ENCODE measurements at regions not wholly inside any gene's neighbourhood (a gene's known extent, or its start where the extent isn't known, plus 50 kb on each side); places are given as distances from the start of the nearest gene placed in this dataset.

DNA sequence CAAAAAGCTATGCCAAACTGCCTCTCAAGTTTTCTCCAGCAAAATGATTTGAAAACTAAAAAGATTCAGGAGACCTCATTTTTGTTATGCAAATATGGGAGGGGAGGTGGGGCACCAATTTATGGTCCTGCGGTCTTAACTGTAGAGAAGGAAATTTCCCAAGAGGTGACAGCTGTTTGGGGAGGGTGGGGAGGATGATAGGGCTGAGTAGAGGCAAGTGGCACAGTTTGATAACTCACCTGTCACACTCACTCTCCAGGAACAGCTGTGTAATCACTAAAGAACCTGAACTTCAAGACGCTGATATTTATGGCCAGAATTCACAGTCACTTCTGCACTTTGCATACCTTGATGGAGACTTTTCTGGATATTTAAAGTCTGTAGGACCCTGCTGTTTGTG is 232.9 kb upstream of the STARD13 start:
- no peak for DNase-seq (ENCODE audit: low spot score)

DNA sequence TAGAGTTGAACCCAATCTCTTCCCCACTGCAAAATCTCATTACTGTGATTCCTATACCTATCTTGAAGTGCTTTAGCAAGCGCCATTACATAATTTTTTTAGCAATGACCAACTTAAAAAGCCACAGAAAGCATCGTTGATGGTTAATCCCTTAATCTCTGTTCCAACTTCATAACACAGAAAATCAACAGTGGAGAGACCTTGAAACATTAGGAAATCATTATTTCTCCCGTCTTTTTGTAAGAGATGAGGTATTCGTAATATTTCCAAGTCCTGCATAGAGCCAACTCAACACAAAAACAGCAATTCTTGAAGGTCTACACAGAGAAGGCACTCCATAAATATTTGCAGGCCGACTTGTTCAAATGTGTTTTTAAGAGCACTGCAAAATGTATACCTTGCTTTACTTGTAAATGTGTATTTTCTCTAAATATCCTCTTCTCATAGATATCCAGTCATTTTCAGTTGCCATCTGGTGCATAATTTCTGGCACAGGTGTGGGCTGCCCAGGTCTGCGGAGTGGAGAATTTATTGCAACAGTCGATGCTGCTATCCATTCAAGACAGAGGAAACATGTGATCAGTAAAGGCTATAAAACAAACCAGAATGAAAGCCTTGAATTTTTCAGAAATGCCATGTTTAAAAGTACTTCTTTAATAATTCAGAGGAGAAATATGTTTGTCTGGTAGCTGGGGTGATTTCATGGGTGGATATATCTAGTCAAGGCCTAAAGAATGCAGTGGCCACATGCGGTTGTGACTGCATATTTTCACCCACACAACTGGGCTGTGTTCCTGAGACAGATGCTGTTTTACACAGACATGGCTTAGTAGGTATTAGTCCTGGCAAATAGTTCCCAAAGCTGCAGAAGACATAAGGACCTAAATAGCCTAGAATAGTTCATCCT is 234.3 kb upstream of the STARD13 start:
- DNase-seq (ENCODE audit: low spot score) = no peak

DNA sequence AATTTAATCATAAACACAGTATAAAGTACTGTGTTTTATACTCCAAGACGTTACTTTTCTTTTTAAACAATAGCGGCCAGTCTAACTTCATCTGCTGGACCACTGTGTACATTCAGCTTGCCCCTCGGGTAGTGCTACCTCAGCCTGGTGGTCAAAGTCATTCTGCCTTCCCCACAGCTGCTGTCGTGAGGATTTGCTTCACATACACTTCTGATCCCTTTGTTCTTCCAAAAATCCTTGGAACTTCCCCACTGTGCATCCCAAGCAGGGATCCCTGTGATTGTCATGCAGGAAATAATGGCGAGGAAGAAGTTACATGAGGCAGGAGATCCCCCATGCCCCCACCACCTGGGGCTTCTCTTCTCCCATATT is 234.9 kb upstream of the STARD13 start:
- DNase-seq (ENCODE audit: low spot score) = no peak

DNA sequence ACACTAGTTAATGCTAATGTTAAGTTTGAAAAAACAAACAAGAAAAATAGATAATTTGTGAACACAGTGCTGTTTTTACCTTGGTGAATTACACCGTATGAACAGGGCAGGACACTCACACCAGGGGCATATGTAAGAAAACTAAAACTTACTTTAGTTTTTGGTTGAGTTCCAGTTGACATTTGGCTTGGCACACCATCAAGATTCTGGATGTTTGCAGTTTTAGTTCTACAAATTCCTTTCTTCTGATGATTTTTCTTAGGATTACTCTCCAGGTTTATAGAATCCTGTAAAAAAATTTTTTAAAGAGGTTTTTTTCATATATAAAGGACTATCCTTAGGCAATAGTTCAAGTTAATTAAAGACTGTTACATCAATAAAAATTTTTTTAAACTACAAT is 238.5 kb upstream of the STARD13 start:
- DNase-seq (ENCODE audit: low spot score) = no peak

DNA sequence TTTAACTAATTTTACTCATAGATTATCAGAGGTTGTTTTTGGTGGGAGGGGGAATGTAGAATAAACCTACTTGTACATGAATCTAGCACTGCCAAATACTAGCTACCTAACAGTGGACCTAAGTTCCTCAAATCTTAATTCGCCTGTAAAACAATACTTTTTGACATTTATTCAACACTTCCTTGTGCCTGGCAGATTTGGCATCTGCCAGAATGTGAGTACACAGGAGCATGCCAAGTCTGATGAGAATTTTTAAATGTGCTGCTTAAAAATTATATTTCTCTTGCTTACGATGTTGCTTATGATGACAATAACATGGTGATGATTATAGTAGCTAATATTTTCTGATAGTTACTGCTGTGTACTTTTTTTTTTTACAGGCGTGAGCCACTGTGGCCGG is 240.2 kb upstream of the STARD13 start:
- no peak for DNase-seq (ENCODE audit: low spot score)

DNA sequence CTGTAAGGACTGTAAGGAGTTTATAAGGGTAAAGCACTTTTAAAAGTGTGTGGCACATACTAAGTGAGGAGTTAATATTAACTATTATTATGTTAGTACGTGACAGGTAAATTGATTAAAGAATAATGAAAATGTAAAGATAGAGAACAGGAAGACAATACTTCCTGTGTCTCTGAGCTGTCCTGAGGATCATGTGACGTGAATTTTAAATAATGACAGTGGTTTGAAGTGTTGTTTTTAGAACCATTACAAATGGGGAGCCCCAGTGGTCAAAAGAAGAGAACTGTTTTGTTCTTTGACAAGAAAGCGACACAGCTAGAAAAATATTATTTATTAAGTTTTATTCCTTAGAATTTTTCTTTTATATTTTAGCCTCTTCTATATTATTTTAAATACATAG is 241.2 kb upstream of the STARD13 start:
- no peak for DNase-seq (ENCODE audit: low spot score)

DNA sequence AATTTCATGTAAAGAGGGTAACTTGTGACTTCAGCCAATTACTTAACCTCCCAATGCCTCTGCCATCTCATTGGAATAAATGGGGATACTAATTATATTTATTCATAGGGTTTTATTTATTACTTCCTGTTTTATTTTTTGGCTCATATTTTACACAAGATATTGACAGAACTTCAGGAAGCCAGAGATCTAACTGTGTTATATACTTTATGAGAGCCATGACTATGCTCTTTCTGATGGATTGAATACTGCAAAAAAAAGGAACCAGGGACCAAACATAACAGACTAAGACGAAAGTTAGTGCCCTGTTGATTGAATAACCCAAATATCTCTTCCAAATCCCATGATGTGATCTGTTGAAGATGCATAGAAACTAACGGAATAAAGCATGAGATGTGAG is 243.3 kb upstream of the STARD13 start:
- no peak for DNase-seq (ENCODE audit: low spot score)

DNA sequence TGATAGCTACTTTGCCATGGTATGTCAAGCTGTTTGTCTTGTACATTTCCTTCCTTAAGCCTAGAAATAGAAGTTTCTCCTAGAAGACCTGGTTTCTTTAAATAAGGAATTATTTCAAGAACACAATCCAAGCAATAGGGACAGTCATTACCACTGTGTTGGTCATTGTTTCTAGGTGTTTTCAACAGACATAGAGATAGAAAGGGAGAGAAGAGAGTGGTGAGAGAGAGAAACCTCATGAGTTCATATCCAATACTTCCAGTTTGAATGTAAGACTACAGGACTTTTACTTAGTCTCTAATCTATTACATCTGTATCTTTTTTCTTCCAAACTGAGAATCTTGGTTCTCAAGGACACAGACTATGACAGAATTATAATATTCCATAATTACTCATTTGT is 245.9 kb upstream of the STARD13 start:
- DNase-seq (ENCODE audit: low spot score) = no peak

DNA sequence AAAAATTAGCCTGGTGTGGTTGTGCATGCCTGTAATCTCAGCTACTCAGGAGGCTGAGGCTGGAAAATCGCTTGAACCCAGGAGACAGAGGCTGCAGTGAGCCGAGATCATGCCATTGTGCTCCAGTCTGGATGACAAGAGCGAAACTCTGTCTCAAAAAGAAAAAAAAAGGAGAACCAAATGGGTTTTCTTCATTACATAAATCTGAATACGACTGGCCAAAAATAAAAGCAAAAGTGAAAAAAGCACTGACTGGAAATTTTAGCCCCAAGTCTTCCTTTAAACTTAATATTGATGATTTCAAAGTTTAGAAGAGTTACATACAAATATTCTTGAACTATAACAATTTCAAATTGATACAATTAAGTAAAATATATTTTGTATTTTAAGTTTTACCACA is 249.5 kb upstream of the STARD13 start:
- DNase-seq (ENCODE audit: low spot score) = no peak

DNA sequence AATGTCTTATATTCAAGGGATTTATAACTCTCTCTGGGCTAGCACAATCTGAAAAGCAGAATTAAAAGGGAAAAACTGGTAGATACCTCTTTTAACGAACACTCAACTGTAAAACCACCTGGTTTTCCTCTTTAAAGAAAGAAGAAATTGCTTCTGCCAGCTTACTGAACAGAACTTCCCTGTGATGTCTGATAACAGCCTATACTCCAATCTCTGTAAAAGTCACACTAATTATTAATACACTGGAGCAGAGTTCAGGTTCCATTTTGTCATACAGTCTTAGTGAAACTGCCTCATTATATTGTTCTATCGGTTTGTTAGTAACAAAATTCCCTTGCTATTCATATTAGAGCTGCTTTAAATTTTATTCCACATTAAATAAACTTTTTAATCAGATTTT is 251.0 kb upstream of the STARD13 start:
- no peak for DNase-seq (ENCODE audit: low spot score)

DNA sequence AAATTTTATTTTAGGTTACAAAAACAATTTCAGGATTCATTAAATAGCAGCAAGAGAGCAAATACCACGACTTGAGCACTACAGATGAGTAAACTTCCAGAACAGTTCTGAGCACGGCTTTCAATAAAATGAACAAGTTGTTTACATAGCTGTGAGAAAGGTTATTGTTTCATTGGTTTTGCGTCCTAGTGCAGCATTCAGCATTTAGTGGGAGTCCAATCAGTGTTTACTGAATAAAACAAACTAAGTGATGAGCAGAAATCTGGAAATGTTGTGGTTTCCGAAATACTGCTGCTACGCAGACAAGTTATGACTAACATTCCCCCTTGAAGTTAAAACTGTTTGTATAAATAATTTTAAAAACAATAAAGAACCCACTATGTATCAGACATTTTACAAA is 251.5 kb upstream of the STARD13 start:
- no peak for DNase-seq (ENCODE audit: low spot score)

DNA sequence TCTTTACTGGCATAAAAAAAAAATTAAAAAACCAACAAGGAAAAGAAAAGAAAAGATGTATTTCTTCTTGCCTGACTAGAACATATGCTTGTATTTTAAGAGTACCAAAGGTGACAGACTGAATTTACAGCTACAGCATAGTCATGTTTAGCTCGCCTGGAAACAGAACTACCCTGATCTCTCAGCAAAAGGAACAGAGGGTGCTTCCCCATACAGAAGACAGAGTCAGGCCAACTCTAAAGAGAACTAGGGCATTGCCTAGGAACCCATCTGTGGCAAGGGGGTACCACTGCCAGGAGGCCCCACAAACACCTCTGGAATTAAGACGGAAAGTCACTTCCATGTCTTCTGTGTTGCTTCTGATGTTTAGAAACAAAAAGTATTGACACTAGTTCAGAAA is 252.1 kb upstream of the STARD13 start:
- DNase-seq (ENCODE audit: low spot score) = no peak

DNA sequence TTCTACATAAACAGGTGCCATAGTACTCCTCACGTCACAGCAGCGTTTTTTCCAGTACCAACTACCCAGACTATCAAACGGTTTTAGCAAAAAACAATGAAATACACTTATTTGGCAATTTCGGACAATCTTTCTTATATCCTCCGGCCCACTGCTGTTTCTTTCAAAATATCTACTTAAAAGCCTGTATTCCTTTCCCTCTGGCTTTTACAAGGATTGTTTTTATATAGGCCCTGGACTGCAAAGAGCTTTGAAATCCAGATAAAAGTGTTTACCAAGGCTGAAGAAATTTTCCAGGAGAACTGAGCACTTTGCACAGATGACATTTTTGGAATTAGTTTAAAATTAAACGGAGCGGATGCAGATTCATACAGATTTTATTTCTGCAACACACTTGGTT is 255.9 kb upstream of the STARD13 start:
- no peak for DNase-seq (ENCODE audit: low spot score)

DNA sequence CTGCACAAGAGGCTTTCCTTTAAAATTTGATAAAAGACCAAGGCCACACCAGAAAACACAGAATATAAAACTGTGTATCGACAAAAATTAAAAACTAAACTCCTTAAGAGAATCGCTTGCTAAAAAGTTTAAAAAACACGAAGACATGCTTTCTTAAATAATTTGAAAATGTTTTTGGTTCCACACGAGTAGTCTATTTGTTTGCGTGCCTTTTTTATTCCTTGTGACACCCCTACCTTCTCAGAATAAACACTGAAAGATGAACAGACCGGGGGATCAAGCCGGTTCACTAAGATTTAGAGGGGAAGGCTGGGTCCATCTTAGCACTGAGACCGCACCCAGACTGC is 256.4 kb upstream of the STARD13 start:
- no peak for DNase-seq (ENCODE audit: low spot score)

DNA sequence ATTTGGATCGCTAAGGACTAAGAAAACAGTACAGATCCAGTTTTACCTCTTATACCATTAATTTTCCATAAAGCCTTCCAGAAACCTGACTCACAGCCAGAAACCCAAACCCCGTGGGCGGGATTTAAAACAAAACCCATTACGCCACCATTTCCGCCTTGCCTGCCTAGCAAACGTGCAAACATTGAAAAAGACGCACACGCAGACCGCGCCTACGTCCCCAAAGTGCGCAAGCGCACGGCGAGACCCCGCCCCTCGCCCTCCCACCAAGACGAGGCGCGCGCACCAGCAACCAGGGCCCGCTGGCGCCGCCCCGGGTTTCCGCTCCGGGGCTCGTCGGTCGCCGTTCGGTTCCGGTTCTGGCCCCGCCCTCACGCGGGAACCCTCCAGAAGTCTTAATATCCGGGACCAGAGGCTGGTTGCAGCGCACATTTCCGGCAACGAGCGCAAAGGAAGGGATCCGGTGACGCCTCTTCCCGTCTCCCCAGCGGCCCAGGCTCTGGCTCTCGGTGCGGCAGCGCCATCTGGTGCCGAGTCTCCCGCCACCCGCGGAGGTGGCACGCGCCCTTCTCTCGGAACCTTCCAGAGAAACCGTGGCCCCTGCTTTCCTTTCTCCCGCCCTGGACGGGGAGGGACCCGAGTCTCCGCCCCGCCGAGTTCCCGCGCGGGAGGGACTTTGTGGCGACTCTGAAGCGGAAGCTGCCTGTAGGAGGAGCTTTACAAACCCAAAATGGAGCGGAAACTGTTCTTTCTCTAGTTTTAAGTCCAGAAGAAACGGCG is 256.9 kb upstream of the STARD13 start:
- peak; percentile 98 for DNase-seq (ENCODE audit: low spot score)

DNA sequence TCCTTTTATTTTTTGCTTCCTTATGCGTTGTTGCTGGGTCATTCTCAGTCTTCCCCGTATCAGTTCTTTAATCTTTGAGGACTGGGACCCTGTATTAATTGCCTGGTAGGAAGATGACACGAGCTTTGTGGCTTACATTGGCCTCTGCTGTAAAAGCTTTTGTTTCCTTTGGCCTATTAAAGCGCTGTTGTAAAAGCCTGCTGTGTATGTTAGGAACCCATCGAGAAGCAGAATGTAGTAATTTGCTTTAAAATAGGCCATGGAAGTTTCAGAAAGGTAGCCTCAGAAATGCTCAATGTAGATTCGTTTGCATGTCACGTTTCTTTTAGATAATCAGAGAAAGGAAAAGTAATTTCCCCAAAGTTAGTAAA is 257.5 kb upstream of the STARD13 start:
- DNase-seq (ENCODE audit: low spot score) = no peak

DNA sequence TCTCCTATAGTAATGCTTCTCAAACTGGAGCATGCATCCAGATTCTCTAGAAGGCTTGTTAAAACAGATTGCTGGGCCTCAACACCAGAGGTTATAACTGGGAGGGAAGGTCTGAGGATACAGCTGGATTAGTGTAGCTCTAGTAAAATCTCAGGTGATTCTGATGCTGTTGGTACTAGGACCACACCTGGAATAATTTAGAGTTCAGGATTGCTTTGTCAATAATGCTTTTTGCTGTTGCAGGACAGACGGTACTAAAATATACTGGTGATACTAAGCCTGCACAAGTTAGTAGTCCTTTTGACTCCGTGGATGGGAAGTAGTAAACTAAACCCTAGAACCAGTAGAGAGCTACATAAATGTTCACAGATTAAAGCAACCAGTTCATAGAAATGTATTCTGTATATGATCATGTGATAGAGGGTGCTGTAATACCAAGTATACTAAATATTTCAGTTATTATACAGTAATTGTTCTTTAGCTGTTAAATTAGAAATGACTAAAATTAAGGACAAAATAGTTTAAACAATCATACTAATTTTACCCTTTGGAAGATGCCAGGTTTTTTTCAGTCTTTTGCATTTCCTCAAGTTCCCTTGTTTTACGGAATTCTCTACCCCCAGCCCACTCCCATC is 258.2 kb upstream of the STARD13 start:
- DNase-seq (ENCODE audit: low spot score) = peak; percentile 35

DNA sequence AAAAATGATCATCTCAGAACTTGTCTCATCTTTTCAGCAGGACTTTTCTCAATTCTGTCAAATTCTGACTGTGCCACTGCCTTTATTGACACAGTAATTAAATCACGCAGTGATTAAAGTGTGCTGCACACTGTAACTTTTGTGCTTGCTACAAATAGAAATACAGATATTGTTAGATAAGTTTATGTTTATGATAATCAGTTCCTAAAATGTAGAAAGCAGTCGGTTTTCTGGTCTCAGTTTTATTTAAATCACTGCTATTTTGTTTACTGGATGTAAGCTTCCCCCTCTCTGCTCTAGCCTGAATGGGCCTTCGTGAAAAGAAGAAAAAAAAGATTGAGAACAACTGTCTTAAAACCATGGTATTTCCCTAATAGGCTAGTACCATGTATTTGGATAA is 258.8 kb upstream of the STARD13 start:
- no peak for DNase-seq (ENCODE audit: low spot score)

DNA sequence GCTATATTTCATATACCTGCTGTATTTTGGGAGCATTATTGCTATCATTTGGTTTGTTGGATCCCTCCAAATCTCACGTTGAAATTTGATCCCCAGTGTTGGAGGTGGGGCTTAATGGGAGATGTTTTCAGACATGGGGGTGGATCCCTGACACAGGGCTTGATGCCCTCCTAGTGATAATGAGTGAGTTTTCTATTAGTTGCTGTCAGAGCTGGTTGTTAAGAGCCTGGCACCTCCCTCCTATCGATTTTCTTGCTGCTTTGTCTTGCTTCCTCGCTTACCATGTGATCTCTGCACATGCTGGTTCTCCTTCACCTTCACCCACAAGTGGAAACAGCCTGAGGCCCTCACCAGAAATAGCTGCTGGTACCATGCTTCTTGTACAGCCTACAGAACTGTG is 259.9 kb upstream of the STARD13 start:
- DNase-seq (ENCODE audit: low spot score) = no peak

DNA sequence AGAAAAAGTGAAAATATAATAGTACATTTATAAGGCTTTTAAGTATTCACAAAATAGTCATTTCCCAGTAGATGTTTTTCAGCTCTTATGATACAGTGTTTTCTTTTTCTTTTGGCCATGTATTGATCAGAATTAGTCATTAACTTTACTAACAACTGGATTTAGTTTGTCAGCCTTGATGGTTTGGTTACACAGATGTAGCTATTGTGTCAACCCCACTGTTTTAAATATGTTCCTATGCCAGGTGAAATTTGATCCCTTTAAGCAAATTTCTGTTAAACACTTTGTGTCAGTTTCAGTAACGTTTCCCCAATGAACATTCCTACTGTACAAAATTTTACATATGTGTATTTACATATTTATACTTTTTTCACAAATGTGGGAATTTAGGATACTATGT is 261.5 kb upstream of the STARD13 start:
- DNase-seq (ENCODE audit: low spot score) = no peak

DNA sequence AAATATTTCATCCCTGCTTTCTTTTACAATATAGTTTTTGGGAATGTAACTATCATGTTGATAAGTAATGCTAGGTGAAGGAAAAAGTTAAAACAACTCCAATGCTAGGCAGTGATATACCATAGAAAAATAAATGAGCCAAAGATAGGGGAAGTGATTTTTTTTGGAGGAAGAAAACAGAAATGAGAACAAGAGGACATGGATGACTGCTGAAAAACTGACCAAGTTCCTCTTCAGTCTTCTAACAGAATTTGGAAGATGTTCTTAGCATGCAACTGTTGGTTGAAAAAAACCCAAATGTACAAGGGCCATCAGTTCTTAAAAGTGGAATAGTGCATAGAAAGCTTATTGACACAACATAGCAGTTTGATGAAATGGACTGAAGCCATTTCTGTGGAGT is 262.5 kb upstream of the STARD13 start:
- DNase-seq (ENCODE audit: low spot score) = no peak

DNA sequence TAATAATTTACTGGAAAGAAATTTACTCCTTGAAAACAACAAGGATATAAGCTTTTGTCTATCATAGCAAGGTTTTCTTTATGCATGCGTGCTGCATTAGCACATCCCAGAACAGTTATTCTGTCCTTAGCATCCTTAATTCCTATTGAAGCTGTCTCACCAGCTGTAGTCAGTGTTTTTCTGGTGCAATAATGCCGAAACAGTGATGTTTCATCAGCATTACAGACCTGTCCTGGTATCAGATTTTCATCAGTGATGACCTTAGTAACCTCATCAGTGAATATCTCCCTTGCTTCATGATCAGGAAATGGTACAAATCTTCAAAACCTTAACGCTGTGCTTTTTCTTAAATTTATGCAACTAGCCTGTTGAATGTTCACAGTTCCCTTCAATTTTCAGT is 264.7 kb upstream of the STARD13 start:
- DNase-seq (ENCODE audit: low spot score) = no peak

DNA sequence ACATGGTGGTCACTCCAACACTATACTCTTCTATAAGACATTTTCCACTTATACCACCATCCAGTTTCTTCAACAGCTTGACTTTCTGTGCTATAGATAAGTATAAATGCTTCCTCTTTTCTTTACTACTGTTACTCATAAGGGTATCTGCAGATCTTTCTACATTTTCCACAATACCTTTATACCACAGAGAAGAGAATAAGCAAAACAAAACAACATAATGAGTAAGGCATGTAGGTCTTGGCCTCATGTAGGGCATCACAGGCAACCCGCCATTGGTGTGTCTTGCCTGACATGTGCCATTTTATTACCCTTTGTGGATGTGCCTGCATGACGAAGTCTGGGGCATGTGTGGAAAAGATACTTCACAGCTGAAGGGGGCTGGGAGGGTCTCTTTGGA is 265.3 kb upstream of the STARD13 start:
- no peak for DNase-seq (ENCODE audit: low spot score)

Data from RKO (cell line).